Ureter (tissue), 1 donor: ENCODE measurements at regions not wholly inside any gene's neighbourhood (a gene's known extent, or its start where the extent isn't known, plus 50 kb on each side); places are given as distances from the start of the nearest gene placed in this dataset.
"Not testable (repeated sequence)": the region's sequence is repeated elsewhere in the genome, so short reads cannot be mapped to it uniquely, and the experiment has no call there.

Experiments used
- DNase-seq: peaks from one replicate; pipeline ENCODE4 v3.0.0-alpha.2; 2020; ENCODE audit warnings: low spot score
- donor health status: DM: yes; HTN: yes; CAD: no.

DNA sequence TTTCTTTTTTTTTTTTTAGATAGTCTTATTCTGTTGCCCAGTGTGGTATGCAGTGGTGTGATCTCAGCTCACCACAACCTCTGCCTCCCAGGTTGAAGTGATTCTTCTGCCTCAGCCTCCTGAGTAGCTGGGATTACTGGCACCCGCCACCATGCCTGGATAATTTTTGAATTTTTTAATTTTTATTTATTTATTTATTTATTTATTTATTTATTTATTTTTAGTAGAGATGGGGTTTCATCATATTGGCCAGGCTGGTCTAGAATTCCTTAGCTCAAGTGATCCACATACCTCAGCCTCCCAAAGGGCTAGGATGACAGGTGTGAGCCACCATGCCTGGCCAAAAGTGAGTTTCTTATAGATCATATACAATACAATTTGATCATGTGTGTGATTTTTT is 395.9 kb upstream of the IRX2 start:
- not testable (repeated sequence) for DNase-seq

DNA sequence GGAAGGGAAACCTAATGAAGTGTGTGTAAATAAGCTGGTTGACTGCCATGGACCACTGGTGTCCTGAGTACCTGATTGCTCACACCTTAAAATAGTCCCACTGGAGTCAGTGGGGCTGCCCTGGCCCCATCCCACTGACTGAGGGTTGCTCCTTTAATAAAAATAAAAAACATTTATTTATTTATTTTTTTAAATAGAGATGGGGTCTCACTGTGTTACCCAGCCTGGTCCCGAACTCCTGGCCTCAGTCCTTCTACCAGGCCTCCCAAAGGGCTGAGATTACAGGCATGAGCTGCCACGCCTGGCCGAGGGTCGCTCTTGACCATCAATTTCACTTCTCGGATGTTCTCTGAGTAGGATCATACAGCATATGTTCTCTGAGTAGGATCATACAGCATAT is 394.2 kb upstream of the IRX2 start:
- DNase-seq, result no peak

DNA sequence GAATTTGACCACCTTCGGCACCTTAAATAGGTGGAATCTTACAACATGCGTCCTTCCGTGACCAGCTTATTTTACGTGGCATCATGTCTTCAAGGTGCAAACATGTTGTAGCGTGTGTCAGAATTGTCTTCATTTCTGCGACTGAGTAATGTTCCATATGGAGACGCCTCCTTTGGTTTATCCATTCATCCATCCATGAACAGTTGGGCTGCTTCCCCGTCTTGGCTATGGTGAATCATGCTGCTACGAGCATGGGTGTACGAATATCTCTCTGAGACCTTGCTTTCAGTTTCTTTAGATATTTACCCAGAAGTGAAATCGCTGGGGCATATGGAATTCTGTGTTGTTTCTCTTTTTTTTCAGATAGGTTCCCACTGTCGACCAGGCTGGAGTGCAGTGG is 391.9 kb upstream of the IRX2 start:
- DNase-seq, result no peak

DNA sequence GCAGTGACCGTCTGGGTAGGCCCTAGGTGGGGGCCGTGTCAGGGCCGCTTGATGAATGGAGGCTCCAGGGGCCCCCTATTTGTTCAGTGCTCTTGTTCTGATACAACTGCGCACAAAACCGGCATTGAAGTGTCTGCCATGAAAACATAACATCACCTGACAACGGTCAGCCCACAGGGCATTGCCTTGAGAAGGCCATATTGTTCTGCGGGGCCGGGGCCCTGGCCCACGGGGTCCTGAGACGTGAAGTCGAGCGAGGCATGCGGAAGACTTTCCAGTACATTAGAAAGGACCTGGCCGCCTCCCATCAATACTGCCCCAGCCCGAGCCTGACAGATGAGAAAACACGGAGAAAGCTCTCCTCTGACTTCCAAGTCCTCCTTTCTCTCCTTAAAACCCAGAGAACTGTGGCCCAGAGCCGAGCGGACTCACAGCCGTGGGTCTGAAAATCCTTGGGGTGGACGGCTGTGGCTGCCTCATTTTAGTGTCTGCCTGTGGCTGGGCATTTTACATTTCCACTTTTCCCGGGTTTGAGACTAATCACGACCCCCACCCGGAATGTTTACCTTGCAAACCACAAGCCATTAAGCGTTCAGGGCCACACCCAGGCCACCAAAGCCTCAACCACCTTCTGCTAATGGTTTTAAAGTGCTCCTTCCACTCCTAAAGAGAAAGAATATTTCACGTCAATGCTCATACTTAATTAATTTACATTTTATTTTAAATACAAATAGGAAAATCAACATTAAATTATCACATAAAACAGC is 391.0 kb upstream of the IRX2 start:
- DNase-seq, result no peak

DNA sequence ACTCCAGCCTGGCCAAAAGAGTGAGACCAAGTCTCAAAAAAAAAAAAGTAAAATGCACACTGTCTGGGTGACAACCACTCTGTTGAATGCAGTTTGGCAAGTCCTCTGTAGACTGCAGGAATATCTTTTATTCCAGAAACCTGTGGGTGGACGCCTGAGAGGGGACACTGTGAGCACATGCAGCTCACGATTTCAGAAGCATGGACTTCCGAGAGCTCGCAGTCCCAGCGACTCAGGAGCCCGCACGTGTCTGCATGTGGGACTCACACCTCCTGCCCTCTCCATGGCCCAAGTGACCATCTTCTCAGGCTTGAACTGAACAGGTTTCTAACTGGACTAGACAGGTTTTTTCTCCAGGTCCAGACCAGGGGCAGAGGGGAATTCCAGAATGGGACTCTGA is 388.6 kb upstream of the IRX2 start:
- DNase-seq, result no peak

DNA sequence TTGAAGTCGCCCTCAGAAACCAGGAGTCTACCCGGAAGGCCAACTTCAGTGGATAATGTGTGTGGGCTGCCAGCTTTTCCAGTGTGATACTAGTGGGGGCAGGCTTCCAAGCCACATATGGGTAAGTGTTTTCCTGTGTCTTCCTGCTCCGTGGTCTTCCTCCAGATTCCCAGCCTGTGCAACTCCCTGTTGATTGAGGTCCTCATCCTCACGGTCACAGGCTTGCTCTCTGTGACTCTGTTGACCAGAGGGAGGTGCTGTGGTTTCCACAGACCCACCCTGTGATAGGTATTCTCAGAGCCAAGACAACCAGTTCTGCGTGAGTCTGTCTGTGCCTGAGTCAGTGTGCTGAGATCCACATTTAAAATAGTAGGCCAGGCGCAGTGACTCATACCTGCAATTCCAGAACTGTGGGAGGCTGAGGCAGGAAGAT is 388.0 kb upstream of the IRX2 start:
- no peak for DNase-seq

DNA sequence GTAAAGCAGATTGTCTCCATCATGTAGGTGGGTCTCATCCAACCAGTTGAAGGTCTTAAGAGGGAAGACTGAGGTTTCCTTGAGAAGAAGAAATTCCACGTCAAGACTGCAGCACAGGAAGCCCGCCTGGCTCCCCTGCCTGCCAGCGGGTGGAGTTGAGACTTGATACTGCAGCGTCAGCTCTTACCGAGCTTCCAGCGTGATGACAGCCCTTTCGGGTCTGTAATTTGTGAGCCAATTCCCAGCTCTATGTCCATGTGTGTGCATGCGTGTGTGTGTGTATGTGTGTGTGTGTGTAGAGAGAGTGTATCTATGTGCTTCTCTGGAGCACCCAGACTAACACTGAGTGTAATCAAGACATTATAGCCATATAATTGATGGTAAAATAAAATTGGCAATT is 379.7 kb upstream of the IRX2 start:
- no peak for DNase-seq

DNA sequence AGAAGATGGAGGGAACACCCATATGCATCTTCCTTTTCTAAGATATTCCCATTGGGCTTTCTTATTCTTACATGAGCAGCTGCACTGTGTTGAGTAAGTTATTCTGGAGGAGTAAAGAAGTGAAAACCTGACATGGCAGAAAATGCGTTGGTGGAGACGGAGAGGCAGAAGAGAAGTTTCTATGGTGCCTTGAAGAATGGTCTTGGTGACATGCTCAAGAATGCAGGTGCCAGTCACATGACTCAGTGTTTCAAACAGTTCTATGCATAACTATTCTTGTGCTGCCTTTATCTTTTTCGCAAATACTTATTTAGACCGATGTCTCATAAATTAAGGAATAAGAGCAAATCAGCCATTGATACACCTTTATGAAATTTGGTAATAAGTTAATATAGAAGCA is 377.8 kb upstream of the IRX2 start:
- DNase-seq, result no peak

DNA sequence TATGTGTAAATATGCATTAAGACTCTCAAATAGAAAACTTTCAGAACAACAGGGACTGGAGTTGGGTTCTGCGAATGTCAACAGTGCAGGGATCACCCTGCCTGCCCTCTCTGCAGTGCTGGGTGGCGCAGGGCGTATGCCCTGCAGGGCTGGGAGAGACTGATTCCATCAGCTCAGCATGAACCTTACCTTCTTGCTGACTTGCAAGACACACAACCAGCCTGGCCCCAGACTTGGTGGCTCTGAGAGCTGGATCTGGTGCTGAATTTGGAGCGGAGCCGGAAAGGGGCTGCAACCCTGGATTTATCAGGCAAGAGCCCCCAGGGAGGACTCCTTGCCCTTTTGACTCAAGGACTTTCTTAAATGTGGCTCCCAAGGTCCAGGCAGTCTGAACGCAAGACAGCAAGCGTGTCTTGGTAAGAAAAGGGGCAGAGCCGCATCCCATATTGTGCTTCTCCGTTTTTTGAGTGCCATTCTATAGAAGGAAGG is 376.0 kb upstream of the IRX2 start:
- no peak for DNase-seq

DNA sequence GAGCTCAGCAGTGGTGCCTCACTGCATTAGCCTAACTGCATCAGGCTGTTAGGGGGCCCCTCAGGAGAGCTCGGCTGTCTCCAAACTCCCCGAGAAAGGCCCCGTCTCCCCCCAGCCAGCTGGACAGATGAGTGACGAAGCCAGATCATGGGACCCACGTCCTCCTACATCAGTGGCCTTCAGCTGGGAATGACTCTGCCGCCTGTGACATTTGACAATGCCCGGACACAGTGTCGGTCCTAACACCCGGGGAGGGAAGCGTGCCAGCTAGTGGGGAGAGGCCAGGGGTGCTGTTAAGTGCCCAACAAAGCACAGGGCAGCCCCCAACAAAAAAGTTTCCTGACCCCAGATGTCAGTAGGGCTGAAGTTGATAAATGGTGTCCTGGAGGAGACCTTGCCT is 375.2 kb upstream of the IRX2 start:
- no peak for DNase-seq

DNA sequence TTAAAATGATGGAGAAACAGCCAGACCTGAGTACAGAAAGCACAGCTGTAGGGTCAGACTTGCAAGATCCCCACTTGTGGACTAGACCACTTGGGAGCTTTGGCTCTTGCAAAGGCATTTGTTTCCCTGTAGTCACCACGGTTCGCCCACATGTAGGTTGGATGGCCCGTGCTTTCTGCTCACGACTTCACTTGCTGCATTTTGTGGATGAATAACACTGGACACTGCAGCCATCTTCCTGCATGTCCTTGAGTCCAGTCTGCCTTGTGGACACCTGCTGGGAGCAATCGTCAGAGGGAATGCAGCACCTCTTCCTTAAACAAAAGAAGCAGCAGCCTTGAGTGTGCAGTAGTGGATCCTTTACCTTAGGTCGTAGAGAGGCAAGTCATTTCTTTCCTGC is 372.9 kb upstream of the IRX2 start:
- no peak for DNase-seq

DNA sequence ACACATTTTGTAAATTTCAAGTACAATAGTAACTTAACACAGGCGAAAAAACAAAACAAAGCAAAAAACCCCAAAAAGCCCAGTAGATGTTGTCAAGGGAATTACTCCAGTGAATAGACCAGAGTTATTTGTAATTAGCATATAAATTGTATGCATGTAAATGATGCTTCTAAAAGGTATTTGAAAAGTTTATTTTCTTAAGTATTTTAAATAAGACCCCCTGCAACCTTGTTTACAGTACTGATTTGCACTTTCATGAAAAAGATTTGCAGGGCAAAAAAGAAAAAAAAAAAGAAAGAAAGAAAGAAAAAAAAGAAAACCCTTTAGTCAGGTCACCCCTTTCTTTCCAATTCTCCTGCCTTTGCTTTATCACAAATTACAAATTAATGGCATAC is 372.3 kb upstream of the IRX2 start:
- DNase-seq, result no peak

DNA sequence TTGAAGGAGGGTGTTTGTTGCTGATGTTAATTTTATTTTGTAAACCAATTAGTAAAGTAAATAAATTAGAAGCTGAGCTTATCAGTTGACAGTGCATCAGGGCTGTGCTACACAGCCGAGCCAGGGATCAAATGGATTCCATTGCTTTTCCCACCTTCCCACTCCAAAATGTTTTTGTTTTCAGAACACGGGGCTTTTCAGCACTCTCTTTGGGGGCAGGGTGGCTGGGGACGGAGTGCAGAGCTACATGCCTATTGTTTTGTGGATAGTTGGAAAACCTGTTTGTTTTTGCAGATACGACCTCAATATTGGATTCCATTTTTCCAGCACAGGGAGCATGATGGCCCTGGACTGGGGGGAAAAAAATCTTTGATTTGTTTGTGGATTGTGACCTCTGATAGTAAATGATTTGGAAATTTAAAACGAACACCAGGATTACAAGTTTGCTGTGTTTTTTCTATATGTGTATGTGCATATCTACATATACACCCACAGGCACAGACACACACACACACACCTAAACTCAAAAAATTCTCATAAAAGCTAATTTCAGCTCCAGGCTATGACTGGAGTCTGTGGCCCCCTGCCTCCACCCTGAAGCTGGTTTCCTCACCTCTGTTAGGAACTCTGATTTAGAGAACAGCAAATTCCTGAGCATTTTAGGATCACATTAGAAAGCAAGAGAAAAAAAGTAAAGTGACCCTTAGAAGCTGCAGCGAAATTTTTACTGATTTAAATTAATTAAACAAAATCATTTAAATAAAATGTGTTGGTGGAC is 371.7 kb upstream of the IRX2 start:
- no peak for DNase-seq

DNA sequence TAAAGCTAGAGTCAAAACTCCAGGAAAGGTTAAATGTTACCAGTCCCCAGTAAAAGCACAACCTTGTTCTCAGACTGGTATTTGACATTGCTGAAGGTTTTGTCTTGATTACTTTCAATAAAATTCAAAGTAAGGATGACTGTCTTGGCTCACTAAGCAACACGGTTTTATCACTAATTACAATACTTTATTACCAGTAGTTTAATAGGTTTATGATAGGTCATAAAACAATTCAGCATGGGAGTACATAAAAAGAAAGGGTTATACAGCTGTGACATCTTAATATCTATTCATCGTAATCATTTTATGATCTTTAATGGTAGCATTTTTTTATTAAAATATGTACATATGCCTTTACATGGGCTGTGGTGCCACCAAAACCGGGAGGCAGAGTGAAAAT is 370.7 kb upstream of the IRX2 start:
- DNase-seq, result no peak

DNA sequence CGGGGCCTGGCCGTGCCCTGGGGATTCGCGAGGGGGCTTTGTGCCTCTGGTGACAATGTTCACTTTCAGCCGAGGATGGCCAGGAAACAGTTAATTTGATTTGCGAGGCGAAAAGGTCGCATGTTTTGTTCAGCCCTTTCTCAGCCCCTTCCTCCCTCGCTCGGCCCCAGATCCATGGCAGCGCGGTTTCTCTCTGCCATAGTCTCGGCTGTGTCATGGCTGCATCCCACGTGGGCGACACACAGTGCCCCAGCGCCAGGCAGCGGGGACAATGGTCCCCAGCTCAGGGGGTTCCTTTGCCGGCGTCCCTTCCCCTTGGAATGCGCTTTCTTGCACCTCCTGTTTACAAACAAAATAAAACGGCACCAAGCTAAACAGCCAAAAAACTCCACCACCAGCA is 370.3 kb upstream of the IRX2 start:
- DNase-seq, result no peak

DNA sequence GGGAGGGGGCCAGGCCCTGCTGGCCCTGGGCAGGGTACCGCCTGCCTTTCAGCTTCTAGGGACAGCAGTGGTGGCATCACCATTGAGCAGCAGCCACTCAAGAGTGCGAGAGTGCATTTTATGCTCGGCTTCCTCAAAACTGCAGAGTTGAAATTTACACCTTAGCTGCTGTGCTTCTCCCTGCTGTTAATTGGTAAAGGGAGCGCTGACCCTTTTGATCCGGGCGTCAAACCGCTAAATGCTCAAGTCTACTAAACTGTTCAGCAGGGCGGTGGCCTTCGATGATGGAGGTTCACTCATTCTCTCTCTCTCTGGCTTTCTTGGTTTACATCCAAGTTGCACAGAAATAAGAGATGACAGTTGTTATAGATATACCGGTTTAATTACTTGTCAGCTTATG is 368.6 kb upstream of the IRX2 start:
- no peak for DNase-seq

DNA sequence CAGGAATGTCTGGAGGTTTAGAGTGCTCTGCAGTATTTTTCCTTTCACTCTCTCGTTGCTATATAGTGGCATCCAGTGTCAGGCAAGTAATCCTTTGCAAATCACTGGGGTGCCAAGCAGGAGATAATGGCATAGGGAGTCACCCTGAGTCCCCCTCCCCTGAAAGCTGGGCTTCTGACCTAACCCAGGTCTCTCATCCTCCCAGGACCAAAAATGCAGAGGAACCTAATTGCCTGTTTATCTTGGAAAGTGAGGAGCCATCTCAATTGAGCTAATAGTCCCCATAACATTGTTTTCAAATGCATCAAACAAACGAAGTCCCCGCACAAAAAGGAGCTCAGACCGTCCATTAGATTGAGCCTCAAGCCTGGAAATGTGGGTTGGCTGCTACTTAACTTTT is 368.0 kb upstream of the IRX2 start:
- DNase-seq, result no peak

DNA sequence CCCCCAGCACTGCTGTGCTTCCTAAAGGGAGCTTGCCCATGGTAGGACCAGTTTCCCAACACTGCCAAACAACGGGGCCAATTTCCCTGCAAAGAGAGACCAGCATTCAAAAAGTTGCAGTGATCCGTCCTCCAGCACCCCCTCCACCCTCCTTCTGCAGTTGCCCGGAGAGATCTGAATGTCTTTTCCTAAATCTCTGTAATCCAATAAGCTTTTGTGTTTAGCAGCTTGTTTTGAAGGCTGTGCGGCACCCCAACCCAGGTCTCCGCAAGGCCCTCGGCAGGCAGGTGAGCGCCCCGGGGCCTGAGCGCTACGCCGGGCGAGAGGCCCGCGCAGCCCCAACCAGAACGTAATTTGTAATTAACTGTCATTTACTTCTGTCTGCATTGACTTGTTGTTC is 366.9 kb upstream of the IRX2 start:
- no peak for DNase-seq

DNA sequence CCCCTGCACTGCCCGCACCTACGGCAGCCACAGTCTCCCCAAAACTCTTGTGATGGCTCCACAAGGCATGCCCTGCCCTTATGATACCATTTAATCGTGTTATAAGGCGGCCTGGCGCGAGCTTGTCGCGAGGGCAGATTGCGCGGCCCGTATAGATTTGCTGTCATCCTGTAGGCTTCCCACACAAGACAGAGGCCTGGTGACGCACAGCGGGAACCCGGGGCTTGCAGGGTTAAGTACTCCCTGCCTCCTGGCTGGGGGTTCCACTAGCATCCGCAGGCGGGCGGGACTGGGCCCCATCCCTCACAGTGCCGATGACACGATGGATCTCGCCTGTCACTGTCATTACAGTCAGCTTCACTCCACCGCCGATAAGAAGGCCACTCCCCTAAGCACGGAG is 364.9 kb upstream of the IRX2 start:
- no peak for DNase-seq

DNA sequence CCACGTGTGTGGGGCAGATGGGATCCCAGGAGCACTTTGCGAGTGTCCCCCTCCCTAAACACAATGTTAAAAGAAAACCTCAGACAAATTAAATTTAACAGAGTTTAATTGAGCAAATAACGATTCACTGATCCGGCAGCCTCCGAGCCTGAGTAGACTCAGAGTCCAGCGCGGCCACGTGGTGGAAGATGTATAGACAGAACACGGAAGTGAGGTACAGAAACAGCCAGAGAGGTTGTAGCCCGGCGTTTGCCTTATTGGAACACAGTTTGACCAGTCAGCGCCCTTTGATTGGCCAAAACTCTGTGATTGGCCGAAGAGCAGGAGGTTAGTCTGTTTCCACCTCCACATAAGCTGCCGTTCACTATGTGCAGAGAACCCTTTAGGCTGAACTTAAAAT is 363.0 kb upstream of the IRX2 start:
- DNase-seq, result no peak

DNA sequence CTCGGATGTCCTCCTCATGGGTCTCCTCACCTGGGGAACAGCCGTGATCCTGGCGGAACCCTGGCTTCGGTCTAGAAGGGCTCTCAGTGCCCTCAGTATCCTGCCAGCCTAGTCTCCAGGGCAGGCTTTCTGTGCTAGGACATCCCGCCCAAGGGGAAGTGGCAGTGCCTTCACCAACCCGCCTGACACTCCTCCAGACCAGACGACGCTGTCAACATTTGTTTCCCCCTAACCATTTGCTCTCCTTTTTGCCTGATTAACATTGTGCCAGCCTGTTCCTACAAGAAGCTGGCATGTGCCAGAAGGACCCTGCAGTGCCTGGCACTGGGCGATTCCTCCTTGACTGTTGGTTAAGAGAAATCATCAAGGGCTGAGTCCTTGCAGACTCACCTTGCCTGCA is 358.9 kb upstream of the IRX2 start:
- no peak for DNase-seq

DNA sequence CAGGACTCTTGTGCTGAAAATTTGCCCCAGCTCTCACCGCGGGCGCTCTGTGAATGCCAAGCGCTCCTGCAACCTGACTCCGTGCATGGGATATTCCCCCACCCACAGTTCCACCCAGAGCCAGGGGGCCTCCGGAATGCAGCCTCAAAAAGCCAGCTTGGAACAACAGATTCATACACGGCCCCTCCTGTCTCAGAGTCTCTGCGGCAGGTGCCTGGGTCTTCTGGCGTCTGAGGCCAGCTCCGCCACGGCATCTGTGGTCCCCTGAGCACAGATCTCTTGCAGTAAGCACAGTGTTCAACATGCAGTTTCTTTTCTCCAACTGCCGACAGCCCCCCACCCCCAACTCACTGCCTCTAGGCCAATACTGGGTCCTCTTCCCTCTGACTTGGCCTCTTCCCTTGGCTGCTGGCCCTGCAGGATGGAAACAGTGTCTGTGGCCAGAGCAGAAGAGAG is 355.7 kb upstream of the IRX2 start:
- DNase-seq, result no peak

DNA sequence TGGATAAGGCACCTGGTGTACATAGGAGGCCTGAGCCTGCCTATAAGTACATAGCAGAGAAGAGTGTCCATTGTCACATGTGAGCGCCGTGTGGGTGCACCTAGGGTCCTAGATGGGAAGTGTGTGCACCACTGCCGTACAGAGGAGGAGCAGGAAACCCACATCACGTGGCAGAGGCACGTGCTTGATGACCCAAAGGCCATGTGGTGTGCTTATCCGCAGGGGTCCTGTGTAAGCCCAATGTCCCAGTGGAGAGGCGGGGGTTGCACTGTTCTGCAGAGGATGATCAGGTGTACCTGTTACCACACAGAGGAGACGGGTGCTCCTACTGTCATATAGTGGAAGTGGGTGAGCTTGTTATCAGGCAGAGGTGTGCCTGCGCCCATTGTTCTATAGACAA is 354.1 kb upstream of the IRX2 start:
- no peak for DNase-seq
